ENCODE measurements at regions not wholly inside any gene's neighbourhood (a gene's known extent, or its start where the extent isn't known, plus 50 kb on each side); places are given as distances from the start of the nearest gene placed in this dataset.

DNA sequence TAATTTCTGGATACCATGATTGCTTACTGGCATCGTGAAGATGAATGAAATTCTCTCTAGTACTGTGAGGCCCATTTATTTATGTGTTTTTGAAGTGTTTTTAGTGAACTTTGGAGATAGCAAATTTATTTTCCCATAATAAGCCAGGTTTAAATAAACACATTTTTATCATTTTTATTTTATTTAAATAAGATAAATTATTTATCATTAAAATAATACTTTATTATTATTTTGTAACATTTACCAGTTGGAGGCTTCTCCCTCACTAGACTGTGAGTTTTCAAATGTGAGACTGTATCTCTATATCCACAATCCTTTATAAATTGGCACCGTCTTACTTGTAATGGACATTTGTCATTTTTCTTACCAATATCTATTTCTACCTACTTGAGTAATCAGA, 351.7 kb downstream of the METTL15 start:
- no peak for ATAC-seq
- Mint-ChIP-seq H3K27ac (no peak overlapping the region), H3K27me3 (no peaks in the 10 kb centered on the region), H3K9me3 (peaks cover 0 to 2% (median 0%) of the 10 kb centered on the region in 9 donors), H3K4me1 (no peaks in the 10 kb centered on the region), H3K4me3 (no peak overlapping the region), H3K36me3 (no peaks in the 10 kb centered on the region)
- POLR2A ChIA-PET: no interaction called here
- no peak for DNase-seq

- H3K9me3 Mint-ChIP-seq: peaks cover 0 to 9% (median 0%) of the 10 kb centered on the region in 9 donors
- no peaks in the 10 kb centered on the region for H3K36me3 Mint-ChIP-seq
- H3K27me3 Mint-ChIP-seq: no peaks in the 10 kb centered on the region
- no peak for ATAC-seq
- H3K4me1 Mint-ChIP-seq: no peaks in the 10 kb centered on the region
- POLR2A ChIA-PET: no interaction called here
- H3K4me3 Mint-ChIP-seq: no peak overlapping the region
- no peak for DNase-seq
- H3K27ac Mint-ChIP-seq: no peak overlapping the region
Observed at GRCh38 chr11:28457481-28458065, 349.4 kb downstream of the METTL15 start.

GRCh38 chr11:28448186-28448585, 340.0 kb downstream of the METTL15 start:
- ATAC-seq: no peak
- no peak for DNase-seq
- no peaks in the 10 kb centered on the region for H3K27me3 Mint-ChIP-seq
- H3K4me3 Mint-ChIP-seq: no peak overlapping the region
- H3K4me1 Mint-ChIP-seq: no peaks in the 10 kb centered on the region
- H3K9me3 Mint-ChIP-seq: peaks cover 0 to 9% (median 0%) of the 10 kb centered on the region in 9 donors
- no peak overlapping the region for H3K27ac Mint-ChIP-seq
- POLR2A ChIA-PET: no interaction called here
- H3K36me3 Mint-ChIP-seq: no peaks in the 10 kb centered on the region

DNA sequence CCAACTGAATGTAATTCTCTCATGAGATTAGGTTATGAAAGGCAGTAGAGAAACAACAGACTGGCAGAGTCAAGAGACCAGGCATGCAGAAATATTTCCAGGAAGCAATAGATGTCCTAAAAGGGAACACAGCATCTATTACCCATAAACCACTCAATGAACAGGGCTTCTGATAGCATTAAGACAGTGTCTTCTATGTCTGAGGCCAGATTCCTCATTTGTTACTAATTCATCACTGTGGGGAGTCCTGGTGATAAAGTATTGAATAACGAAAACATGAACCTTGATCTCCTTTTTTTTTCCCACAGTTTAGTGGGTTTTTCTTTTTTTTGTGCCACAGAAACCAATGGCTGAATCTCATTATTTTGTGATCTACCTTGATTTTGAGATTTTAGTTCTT, 339.0 kb downstream of the METTL15 start:
- H3K27ac Mint-ChIP-seq: no peak overlapping the region
- peaks cover 0 to 9% (median 0%) of the 10 kb centered on the region in 9 donors for H3K9me3 Mint-ChIP-seq
- no peak overlapping the region for H3K4me3 Mint-ChIP-seq
- DNase-seq (no peak), ATAC-seq (no peak)
- no peaks in the 10 kb centered on the region for H3K36me3 Mint-ChIP-seq
- H3K4me1 Mint-ChIP-seq: no peaks in the 10 kb centered on the region
- H3K27me3 Mint-ChIP-seq: no peaks in the 10 kb centered on the region
- POLR2A ChIA-PET: no interaction called here

GRCh38 chr11:28442131-28442530, 333.9 kb downstream of the METTL15 start:
- H3K36me3 Mint-ChIP-seq: no peaks in the 10 kb centered on the region
- H3K4me1 Mint-ChIP-seq: no peaks in the 10 kb centered on the region
- H3K27ac Mint-ChIP-seq: no peak overlapping the region
- POLR2A ChIA-PET: no interaction called here
- DNase-seq (no peak), ATAC-seq (no peak)
- peaks cover 0 to 7% (median 0%) of the 10 kb centered on the region in 9 donors for H3K9me3 Mint-ChIP-seq
- no peaks in the 10 kb centered on the region for H3K27me3 Mint-ChIP-seq
- no peak overlapping the region for H3K4me3 Mint-ChIP-seq

DNA sequence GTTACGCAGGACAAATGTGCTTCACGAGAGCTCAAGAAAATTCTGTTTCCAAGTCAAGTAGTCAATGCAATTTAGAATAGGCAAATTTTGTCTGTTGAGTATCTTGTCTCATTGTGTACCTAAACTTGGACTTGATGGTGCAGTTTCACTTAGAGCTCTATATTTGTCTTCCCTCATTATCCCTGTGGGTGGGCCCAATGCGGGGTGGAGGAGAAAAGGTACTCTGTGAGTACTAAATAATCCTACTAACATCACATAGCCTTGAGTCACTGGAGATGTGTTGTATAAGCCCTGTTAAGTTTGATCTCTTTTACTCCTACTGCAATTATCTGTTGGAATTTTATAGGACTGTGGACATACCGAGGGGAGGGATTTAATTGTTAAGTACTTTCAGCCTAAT, 331.2 kb downstream of the METTL15 start:
- DNase-seq: no peak
- H3K27me3 Mint-ChIP-seq: no peaks in the 10 kb centered on the region

DNA sequence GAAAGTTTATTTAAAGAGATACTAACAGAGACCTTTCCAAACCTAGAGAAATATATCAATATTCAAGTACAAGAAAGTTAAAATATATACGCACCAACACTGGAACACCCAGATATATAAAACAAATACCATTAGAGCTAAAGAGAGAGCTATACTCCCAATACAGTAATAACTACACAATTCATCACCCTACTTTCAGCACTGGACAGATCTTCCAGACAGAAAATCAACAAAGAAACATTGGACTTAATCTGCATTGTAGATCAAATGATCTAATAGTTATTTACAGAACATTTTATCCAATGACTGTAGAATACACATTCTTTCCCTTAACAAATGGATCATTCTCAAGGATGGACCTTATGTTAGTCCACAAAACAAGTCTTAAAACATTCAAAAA, 311.9 kb downstream of the METTL15 start:
- Mint-ChIP-seq H3K9me3 (peaks cover 4 to 27% (median 9%) of the 10 kb centered on the region in 9 donors), H3K4me3 (no peak overlapping the region), H3K27ac (no peak overlapping the region), H3K27me3 (peaks cover 0 to 3% (median 0%) of the 10 kb centered on the region in 5 donors), H3K4me1 (no peaks in the 10 kb centered on the region), H3K36me3 (no peaks in the 10 kb centered on the region)
- DNase-seq (no peak), ATAC-seq (no peak)
- POLR2A ChIA-PET: no interaction called here

More for the DNA sequence above, 331.2 kb downstream of the METTL15 start:
- no peak for ATAC-seq
- Mint-ChIP-seq H3K4me3 (no peak overlapping the region), H3K27ac (no peak overlapping the region), H3K36me3 (no peaks in the 10 kb centered on the region), H3K9me3 (peaks cover 0 to 7% (median 0%) of the 10 kb centered on the region in 9 donors), H3K4me1 (no peaks in the 10 kb centered on the region)
- POLR2A ChIA-PET: no interaction called here

DNA sequence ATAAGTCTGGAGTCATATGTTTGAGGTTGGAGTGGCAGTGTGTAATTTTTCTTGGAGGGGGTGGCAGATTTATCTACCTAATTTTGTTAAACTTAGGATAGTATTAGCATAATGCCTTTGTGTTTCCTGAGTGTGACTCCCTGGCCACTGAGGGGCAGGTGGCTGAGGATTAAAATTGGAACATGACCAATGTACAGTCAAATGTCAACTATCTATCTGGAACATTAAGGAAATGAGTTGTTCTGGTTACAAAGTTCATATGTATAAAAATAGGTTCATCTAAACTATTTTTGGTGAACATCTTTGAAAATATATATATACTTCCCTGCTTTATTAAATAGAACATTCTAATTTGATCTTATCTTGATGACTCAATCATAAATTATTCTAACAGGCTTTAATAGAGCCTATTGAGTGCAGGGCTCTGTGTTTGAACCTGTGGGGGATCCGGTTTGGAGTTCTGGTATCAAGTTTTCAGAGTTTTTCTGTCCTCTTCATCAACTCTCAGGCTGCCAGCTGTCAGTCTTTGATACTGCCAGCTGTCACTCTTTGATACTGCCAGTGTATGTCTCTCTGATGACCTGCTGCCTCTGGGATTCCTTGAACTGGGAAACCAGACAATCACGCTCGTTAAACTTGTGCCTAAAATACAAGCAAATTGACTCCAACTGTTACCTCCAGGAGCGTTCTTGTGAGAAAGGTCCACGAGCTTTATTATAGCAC, 309.6 kb downstream of the METTL15 start:
- ATAC-seq (no peak), DNase-seq (no peak)
- no peak overlapping the region for H3K27ac Mint-ChIP-seq
- H3K36me3 Mint-ChIP-seq: no peaks in the 10 kb centered on the region
- no peaks in the 10 kb centered on the region for H3K4me1 Mint-ChIP-seq
- peaks cover 0 to 3% (median 0%) of the 10 kb centered on the region in 5 donors for H3K27me3 Mint-ChIP-seq
- POLR2A ChIA-PET: no interaction called here
- H3K9me3 Mint-ChIP-seq: peaks cover 4 to 27% (median 9%) of the 10 kb centered on the region in 9 donors
- H3K4me3 Mint-ChIP-seq: no peak overlapping the region

DNA sequence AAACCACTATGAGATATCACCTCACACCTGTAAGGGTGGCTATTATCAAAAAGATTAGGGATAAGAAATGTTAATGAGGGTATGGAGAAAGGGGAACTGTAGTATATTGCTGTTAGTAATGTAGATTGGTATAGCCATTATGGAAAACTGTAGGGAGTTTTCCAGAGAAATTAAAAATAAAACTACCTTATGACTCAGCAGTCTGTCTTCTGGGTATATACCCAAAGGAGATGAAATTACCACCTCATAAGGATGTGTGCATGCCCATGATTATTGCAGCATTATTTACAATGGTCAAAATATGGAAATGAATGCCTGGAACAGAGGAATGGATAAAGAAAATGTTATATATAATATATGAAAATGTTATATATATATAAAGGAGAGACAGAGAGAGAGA, 303.8 kb downstream of the METTL15 start:
- Mint-ChIP-seq H3K36me3 (peaks cover 0 to 3% (median 0%) of the 10 kb centered on the region in 3 donors), H3K27ac (no peak overlapping the region), H3K4me1 (no peaks in the 10 kb centered on the region), H3K4me3 (no peak overlapping the region), H3K27me3 (no peaks in the 10 kb centered on the region), H3K9me3 (peaks cover 0 to 7% (median 0%) of the 10 kb centered on the region in 9 donors)
- ATAC-seq (no peak), DNase-seq (no peak)
- POLR2A ChIA-PET: no interaction called here

DNA sequence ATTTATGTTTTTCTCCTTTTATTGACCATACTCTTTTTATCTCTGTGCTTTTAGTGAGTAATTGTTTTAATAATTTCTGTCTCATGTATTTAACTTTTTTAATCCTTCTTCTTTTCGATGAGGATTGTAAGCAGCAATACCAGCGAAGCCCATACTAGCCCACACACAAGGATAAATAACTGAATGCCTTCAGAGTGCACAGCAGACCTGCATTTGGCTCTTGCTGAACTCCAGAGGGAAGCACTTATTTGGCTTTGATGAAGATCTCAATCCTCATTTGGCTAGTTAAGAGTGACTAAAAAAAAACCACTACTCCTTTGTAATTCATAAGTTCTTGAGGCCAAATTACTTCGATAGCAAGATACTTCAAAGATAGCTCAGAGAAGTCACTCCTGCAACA, 293.3 kb downstream of the METTL15 start:
- Mint-ChIP-seq H3K9me3 (peaks cover 0 to 5% (median 2%) of the 10 kb centered on the region in 9 donors), H3K27me3 (no peaks in the 10 kb centered on the region), H3K36me3 (no peaks in the 10 kb centered on the region), H3K4me3 (no peak overlapping the region), H3K4me1 (no peaks in the 10 kb centered on the region), H3K27ac (no peak overlapping the region)
- DNase-seq (no peak), ATAC-seq (no peak)
- POLR2A ChIA-PET: no interaction called here

GRCh38 chr11:28400331-28401100, 292.3 kb downstream of the METTL15 start:
- no peak for ATAC-seq
- Mint-ChIP-seq H3K4me1 (no peaks in the 10 kb centered on the region), H3K36me3 (no peaks in the 10 kb centered on the region), H3K9me3 (peaks cover 0 to 12% (median 3%) of the 10 kb centered on the region in 9 donors), H3K4me3 (no peak overlapping the region), H3K27ac (no peak overlapping the region), H3K27me3 (no peaks in the 10 kb centered on the region)
- no peak for DNase-seq
- POLR2A ChIA-PET: no interaction called here

DNA sequence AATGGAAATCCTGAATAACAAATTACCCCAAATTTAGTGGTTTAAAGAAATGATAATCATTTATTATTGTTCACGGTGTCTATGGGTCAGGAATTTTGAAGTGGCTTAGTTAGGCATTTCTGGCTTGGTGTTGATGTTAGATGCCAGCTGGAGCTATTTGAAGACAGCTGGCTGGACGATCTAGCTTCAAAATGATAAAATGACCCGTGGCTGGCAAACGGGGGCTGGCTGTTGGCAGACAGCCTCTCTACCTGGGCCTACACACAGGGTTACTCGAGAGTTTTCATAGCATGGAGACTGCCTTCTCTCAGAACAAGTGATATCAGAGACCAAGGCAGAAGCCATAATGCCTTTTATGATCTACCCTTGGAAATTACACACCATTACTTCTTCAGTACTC, 285.2 kb downstream of the METTL15 start:
- ATAC-seq (no peak), DNase-seq (no peak)
- H3K9me3 Mint-ChIP-seq: peaks cover 0 to 42% (median 12%) of the 10 kb centered on the region in 9 donors
- POLR2A ChIA-PET: no interaction called here
- H3K27me3 Mint-ChIP-seq: no peaks in the 10 kb centered on the region
- H3K36me3 Mint-ChIP-seq: peaks cover 0 to 16% (median 9%) of the 10 kb centered on the region in 3 donors
- no peak overlapping the region for H3K4me3 Mint-ChIP-seq
- H3K27ac Mint-ChIP-seq: no peak overlapping the region
- H3K4me1 Mint-ChIP-seq: no peaks in the 10 kb centered on the region

DNA sequence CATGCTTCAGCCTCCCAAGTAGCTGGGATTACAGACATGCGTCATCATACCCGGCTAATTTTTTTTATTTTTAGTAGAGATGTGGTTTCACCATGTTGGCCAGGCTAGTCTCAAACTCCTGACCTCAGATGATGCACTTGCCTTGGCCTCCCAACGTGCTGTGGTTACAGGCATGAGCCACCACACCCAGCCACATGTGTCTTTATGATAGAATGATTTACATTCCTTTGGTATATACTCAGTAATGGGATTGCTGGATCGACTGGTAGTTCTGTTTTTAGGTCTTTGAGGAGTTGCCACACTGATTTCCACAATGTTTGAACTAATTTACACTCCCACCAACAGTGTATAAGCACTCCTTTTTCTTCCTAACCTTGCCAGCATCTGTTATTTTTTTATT, 276.2 kb downstream of the METTL15 start:
- peaks cover 2 to 63% (median 39%) of the 10 kb centered on the region in 9 donors for H3K9me3 Mint-ChIP-seq
- POLR2A ChIA-PET: no interaction called here
- H3K27me3 Mint-ChIP-seq: no peaks in the 10 kb centered on the region
- H3K4me3 Mint-ChIP-seq: no peak overlapping the region
- no peaks in the 10 kb centered on the region for H3K4me1 Mint-ChIP-seq
- H3K36me3 Mint-ChIP-seq: peaks cover 2 to 51% (median 11%) of the 10 kb centered on the region in 3 donors
- DNase-seq: no peak
- no peak for ATAC-seq
- H3K27ac Mint-ChIP-seq: no peak overlapping the region
